Smooth muscle cell (in vitro differentiated cells): ENCODE measurements at regions not wholly inside any gene's neighbourhood (a gene's known extent, or its start where the extent isn't known, plus 50 kb on each side); places are given as distances from the start of the nearest gene placed in this dataset.

Experiments
- DNase-seq: peaks from one replicate; lab custom pipeline; 2025; ENCODE audit not compliant: unreplicated experiment; lab: John Stamatoyannopoulos, UW
- H2AFZ ChIP-seq: fragments of 200-600 bp; sonication (generic); 2 replicates; pipeline ENCODE4 v1.6.0; 2016; ENCODE audit warnings: antibody characterized with exemption, low read depth, mild to moderate bottlenecking
- H3F3A ChIP-seq: fragments of 200-600 bp; sonication (generic); 2 replicates; pipeline ENCODE4 v1.6.0; 2017; ENCODE audit warnings: antibody characterized with exemption, low read depth
- H3K27ac ChIP-seq: fragments of 200-600 bp; sonication (generic); 2 replicates; pipeline ENCODE4 v1.5.1; 2016; ENCODE audit warnings: low read depth, mild to moderate bottlenecking
- H3K27me3 ChIP-seq: fragments of 200-600 bp; sonication (generic); 2 replicates; pipeline ENCODE4 v1.6.1; 2016; ENCODE audit warnings: low read depth, mild to moderate bottlenecking
- H3K36me3 ChIP-seq: fragments of 200-600 bp; sonication (generic); 2 replicates; pipeline ENCODE4 v1.5.1; 2016; ENCODE audit warnings: low read depth
- H3K4me1 ChIP-seq: fragments of 200-600 bp; sonication (generic); 2 replicates; pipeline ENCODE4 v1.5.1; 2016; ENCODE audit warnings: low read depth
- H3K4me2 ChIP-seq: fragments of 200-600 bp; sonication (generic); 2 replicates; pipeline ENCODE4 v1.6.0; 2016; ENCODE audit warnings: mild to moderate bottlenecking
- H3K4me3 ChIP-seq: fragments of 200-600 bp; sonication (generic); 2 replicates; pipeline ENCODE4 v1.5.1; 2016; ENCODE audit warnings: mild to moderate bottlenecking
- H3K79me2 ChIP-seq: fragments of 200-600 bp; sonication (generic); 2 replicates; pipeline ENCODE4 v1.6.0; 2016; ENCODE audit warnings: low read depth, mild to moderate bottlenecking
- H3K9ac ChIP-seq: fragments of 200-600 bp; sonication (generic); 2 replicates; pipeline ENCODE4 v1.6.0; 2016; ENCODE audit warnings: low read depth
- H3K9me3 ChIP-seq: fragments of 200-600 bp; sonication (generic); replicated peaks from 2 replicates; pipeline ENCODE4 v1.5.1; 2016; ENCODE audit warnings: low read depth
- H4K20me1 ChIP-seq: fragments of 200-600 bp; sonication (generic); 2 replicates; pipeline ENCODE4 v1.6.0; 2016; ENCODE audit warnings: low read depth
- WGBS: methylation state at CpG from one replicate; pipeline ENCODE4 v1.1.7; 2016; ENCODE audit warnings: low lambda C conversion rate; 5-methylcytosine and 5-hydroxymethylcytosine counted together
- TF ChIP-seq, protein P1 (sequence below): fragments of 200-600 bp; sonication (generic); IDR thresholded peaks from 2 replicates; pipeline ENCODE4 v1.5.1; 2017; ENCODE audit warnings: borderline replicate concordance, mild to moderate bottlenecking, antibody characterized with exemption; ENCODE audit not compliant: insufficient read depth, poor library complexity, severe bottlenecking

DNA sequence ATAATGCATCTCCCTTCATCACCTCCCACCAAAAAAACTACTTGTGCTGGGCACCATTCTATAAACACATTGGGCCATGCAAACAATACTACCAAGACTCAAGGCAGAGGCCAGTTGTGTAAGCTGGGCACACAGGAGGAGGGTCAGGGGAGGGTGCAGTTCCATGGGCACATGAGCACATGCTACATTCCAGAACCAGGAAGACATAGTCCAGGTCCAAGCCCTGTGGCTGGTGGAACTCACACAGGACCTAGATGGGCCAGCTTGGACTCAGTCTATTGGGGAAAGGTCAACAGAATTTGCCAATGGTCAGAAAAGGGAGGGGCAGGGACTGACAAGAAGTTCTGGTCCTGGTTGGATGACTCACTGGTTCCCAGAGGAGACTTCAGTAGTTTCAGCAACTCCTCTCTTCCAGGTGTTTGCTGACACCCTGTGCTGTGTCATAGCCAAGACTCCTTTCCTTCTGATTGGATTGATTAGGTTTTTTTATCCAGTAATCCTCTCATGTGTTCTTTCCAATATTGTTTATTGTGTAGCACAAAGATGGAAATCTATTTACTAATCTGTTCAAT, 249.7 kb downstream of the C1orf94 start:
- Histone ChIP-seq H3K79me2 (no peaks in the 10 kb centered on the region), H2AFZ (no peak overlapping the region), H3K27me3 (peaks cover 10% of the 10 kb centered on the region), H3K4me3 (no peak overlapping the region), H3K4me1 (no peaks in the 10 kb centered on the region), H3K36me3 (no peaks in the 10 kb centered on the region), H3K9me3 (no peaks in the 10 kb centered on the region), H3K4me2 (no peak overlapping the region), H3K9ac (no peak overlapping the region), H3F3A (no peaks in the 10 kb centered on the region), H4K20me1 (no peaks in the 10 kb centered on the region), H3K27ac (no peak overlapping the region)
- TF ChIP-seq, protein P1, sequence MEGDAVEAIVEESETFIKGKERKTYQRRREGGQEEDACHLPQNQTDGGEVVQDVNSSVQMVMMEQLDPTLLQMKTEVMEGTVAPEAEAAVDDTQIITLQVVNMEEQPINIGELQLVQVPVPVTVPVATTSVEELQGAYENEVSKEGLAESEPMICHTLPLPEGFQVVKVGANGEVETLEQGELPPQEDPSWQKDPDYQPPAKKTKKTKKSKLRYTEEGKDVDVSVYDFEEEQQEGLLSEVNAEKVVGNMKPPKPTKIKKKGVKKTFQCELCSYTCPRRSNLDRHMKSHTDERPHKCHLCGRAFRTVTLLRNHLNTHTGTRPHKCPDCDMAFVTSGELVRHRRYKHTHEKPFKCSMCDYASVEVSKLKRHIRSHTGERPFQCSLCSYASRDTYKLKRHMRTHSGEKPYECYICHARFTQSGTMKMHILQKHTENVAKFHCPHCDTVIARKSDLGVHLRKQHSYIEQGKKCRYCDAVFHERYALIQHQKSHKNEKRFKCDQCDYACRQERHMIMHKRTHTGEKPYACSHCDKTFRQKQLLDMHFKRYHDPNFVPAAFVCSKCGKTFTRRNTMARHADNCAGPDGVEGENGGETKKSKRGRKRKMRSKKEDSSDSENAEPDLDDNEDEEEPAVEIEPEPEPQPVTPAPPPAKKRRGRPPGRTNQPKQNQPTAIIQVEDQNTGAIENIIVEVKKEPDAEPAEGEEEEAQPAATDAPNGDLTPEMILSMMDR, result no peak
- no peak for DNase-seq

DNA sequence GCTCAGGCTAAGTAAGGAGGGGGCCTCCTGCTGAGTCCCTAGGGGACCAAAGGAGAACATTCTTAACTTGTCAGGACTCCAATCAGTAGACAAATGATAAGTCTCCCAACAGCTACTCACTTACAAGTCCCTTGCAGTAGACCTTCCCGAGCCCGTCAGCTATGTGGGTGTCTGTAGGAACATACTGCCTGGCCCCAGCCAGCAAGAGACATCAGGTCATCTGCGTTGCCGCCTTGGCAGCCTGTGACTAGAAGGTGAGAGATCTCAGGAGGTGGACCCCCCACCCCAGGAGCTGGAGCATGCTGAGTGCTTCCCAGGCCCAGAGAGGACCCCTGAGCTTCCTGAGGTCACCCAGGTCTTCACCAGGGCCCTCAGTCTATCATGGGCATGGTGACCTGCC, 250.5 kb downstream of the C1orf94 start:
- Histone ChIP-seq H3K9ac (no peak overlapping the region), H3K4me1 (no peaks in the 10 kb centered on the region), H2AFZ (no peak overlapping the region), H3K4me2 (no peak overlapping the region), H3K27ac (no peak overlapping the region), H3K36me3 (no peaks in the 10 kb centered on the region), H4K20me1 (no peaks in the 10 kb centered on the region), H3K27me3 (peaks cover 7% of the 10 kb centered on the region), H3K9me3 (no peaks in the 10 kb centered on the region), H3K4me3 (no peak overlapping the region), H3K79me2 (no peaks in the 10 kb centered on the region), H3F3A (no peaks in the 10 kb centered on the region)
- TF ChIP-seq, protein P1, result no peak
- DNase-seq, result no peak
- WGBS, result 91% methylated on average over 4 of the region's 4 CpGs

DNA sequence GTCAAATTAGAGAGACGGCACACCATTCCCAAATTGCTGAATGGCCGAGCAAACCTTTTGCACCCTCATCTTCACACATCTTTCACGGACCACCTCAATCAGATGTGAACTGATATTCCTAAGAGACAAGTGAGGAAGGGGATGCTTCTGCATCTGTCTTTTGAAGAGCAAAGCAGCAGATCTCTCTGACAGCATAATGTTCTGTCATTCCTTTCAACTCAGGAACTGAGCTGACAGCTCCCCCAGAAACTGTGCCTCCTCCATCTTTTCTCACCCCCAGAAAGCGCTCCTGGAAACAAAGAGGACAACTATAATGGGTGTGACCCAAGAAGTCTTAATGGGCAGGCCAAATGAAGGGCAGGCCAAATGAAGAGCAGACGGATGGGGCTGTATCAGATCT, 256.4 kb downstream of the C1orf94 start:
- 81% methylated on average over 5 of the region's 5 CpGs for WGBS
- DNase-seq, result no peak
- TF ChIP-seq, protein P1, result no peak
- Histone ChIP-seq H4K20me1 (no peaks in the 10 kb centered on the region), H3K9me3 (no peaks in the 10 kb centered on the region), H3F3A (no peaks in the 10 kb centered on the region), H3K79me2 (no peaks in the 10 kb centered on the region), H3K4me3 (no peak overlapping the region), H3K4me1 (no peaks in the 10 kb centered on the region), H3K4me2 (no peak overlapping the region), H3K36me3 (no peaks in the 10 kb centered on the region), H3K27me3 (peaks cover 2% of the 10 kb centered on the region), H3K9ac (no peak overlapping the region), H2AFZ (no peak overlapping the region), H3K27ac (no peak overlapping the region)

DNA sequence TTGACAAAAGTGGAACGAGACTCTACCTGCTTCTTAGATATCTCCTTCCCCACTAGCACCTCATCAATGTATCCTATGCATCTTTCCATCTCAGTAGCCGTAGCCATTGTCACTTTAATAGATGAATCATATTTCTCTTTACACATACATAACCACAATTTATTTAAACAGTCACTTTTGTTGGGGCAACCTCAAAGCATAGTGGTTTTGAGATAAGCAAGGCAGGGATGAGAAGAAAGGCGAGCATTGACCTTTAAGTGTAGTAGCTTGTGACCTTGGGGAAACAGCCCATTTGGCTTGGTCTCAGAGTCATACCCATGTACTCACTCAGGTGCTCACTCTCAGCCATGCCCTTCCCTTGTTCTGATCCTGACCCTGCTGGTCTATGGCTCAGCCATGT, 260.1 kb downstream of the C1orf94 start:
- H3K36me3 ChIP-seq, result no peaks in the 10 kb centered on the region
- no peaks in the 10 kb centered on the region for H3K4me1 ChIP-seq
- no peaks in the 10 kb centered on the region for H3F3A ChIP-seq
- no peak overlapping the region for H3K4me3 ChIP-seq
- H3K9me3 ChIP-seq, result no peaks in the 10 kb centered on the region
- H3K79me2 ChIP-seq, result no peaks in the 10 kb centered on the region
- H3K4me2 ChIP-seq, result no peak overlapping the region
- H4K20me1 ChIP-seq, result no peaks in the 10 kb centered on the region
- no peak overlapping the region for H3K9ac ChIP-seq
- WGBS, result 69% methylated on average over 3 of the region's 3 CpGs
- H2AFZ ChIP-seq, result no peak overlapping the region
- DNase-seq, result no peak
- no peak overlapping the region for H3K27ac ChIP-seq
- peaks cover 6% of the 10 kb centered on the region for H3K27me3 ChIP-seq
- TF ChIP-seq, protein P1, result no peak
